Neural crest cell (in vitro differentiated cells): ENCODE measurements at regions not wholly inside any gene's neighbourhood (a gene's known extent, or its start where the extent isn't known, plus 50 kb on each side); places are given as distances from the start of the nearest gene placed in this dataset.

Experiments used
- DNase-seq: peaks from one replicate; pipeline ENCODE4 v3.0.0; 2021; ENCODE audit warnings: low read depth, mixed read lengths, low spot score
- H3K27ac Mint-ChIP-seq: one replicate; pipeline ENCODE4 v1.8.0; 2021; ENCODE audit warnings: mild to moderate bottlenecking, mixed read lengths; ENCODE audit not compliant: unreplicated experiment
- H3K27me3 Mint-ChIP-seq: 2 replicates; pipeline ENCODE4 v1.8.0; 2021; ENCODE audit warnings: low read depth, mild to moderate bottlenecking, mixed read lengths
- H3K36me3 Mint-ChIP-seq: 2 replicates; pipeline ENCODE4 v1.8.0; 2021; ENCODE audit warnings: low read depth, mild to moderate bottlenecking, mixed read lengths
- H3K4me1 Mint-ChIP-seq: 2 replicates; pipeline ENCODE4 v1.8.0; 2021; ENCODE audit warnings: mixed read lengths
- H3K4me3 Mint-ChIP-seq: one replicate; pipeline ENCODE4 v1.8.0; 2021; ENCODE audit warnings: mild to moderate bottlenecking, mixed read lengths
- H3K9me3 Mint-ChIP-seq: 2 replicates; pipeline ENCODE4 v1.8.0; 2021; ENCODE audit warnings: mixed read lengths
- CTCF ChIP-seq: fragments of 200-600 bp; sonication (generic); conservative IDR thresholded peaks from 2 replicates; pipeline ENCODE4 v1.5.0; 2021; ENCODE audit warnings: antibody characterized with exemption, mild to moderate bottlenecking

DNA sequence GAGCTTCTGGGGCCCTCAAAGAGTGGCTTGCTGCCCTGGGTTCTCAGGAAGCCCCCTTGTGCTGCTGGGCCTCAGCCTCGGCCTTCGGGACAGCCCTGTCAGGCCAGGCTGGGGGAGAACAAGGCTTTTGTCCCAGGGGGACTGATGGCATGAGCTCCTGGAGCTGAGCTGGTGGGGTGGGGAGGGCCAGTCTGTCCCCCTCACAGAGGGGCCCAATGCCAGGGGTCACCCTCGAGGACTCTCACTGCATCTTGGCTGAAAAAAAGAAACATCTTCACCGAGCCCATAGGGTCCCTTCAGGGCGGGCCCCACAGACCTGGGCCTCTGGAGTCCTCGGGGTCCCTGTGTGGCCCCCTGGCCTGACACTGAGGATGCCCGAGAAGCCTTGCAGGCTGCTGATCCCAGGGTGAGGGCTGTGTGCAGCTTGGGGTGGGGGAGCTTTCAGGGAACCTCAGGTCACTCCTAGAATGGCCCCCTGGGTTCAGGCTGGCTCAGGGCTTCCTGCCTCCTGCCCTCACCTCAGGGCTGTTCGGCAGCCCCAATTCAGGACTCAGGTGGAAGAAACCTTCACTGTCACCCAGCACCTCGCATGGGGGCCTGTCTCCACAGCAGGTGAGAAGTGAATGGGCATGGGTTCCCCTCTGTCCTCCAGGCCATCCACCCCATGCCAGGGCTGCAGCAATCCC, 90.5 kb downstream of the TNFRSF13B start:
- TF ChIP-seq CTCF, result no peak
- Mint-ChIP-seq H3K4me3 (no peak overlapping the region), H3K4me1 (no peaks in the 10 kb centered on the region), H3K9me3 (peaks cover 5% of the 10 kb centered on the region), H3K36me3 (no peaks in the 10 kb centered on the region), H3K27me3 (no peaks in the 10 kb centered on the region), H3K27ac (no peak overlapping the region)
- no peak for DNase-seq

DNA sequence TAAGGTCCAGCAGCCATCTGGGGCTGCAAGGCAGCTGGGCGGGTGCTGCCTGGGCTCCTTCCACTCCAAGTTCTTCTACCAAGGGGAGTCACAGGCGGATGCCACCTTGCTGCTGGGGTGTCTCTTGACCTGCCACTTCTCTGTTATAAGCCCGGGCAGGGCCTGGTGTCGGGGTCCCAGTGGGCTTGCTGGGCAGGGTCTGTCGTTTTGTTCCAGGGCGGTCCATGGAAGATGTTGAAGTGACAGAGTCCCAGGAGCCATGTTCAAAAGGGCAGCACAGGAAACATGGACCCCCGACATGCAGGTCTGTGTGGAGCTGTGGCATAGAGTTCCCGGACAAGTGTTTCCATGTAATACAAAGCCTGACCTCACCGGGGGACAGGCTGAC, 91.1 kb downstream of the TNFRSF13B start:
- Mint-ChIP-seq H3K36me3 (no peaks in the 10 kb centered on the region), H3K4me1 (no peaks in the 10 kb centered on the region), H3K27ac (no peak overlapping the region), H3K4me3 (no peak overlapping the region), H3K27me3 (no peaks in the 10 kb centered on the region), H3K9me3 (peaks cover 5% of the 10 kb centered on the region)
- DNase-seq, result no peak
- no peak for TF ChIP-seq CTCF

DNA sequence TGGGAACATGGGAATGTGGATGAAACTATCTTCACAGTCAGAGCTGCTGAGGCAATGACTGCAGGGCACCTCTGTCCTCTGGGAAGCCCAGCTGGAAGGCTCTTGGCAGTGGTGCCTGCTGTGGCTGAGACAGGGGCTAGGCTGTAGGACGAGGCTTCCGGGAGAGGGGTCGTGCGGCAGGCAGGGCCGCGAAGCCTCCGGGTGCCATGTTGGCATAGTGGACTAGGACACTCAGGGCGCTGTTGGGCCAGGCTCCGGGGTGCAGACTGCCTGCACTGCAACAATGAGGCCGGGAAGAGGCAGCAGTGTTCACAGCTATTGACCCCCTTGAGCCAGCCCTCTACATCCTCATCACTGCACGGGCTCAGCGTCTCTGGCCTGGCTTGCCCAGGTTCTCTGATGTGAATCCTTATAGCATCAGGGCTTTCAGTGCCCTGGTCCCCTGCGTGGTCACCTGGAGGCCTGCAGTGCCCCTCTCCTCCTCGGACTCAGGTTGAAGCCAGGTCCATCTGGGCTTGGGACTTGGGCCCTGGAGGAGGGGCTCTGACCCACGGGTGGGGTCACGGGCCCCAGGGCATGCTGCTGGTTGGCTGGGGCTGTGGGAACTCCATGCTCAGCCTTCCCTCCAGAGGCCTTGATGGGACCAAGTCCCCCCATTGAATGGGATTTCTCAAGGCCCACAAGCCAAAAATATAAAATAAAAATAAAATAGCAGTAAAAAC, 91.6 kb downstream of the TNFRSF13B start:
- TF ChIP-seq CTCF, result no peak
- Mint-ChIP-seq H3K9me3 (peaks cover 5% of the 10 kb centered on the region), H3K4me1 (no peaks in the 10 kb centered on the region), H3K4me3 (no peak overlapping the region), H3K27me3 (no peaks in the 10 kb centered on the region), H3K27ac (no peak overlapping the region), H3K36me3 (no peaks in the 10 kb centered on the region)
- no peak for DNase-seq

- no peak overlapping the region for H3K27ac Mint-ChIP-seq
- H3K36me3 Mint-ChIP-seq, result no peaks in the 10 kb centered on the region
- no peak for TF ChIP-seq CTCF
- no peaks in the 10 kb centered on the region for H3K27me3 Mint-ChIP-seq
- H3K4me1 Mint-ChIP-seq, result no peaks in the 10 kb centered on the region
- peaks cover 5% of the 10 kb centered on the region for H3K9me3 Mint-ChIP-seq
- no peak overlapping the region for H3K4me3 Mint-ChIP-seq
- DNase-seq, result no peak
These were observed 92.2 kb downstream of the TNFRSF13B start for GRCh38 chr17:16879686-16880085.

GRCh38 chr17:16878606-16879005, 93.3 kb downstream of the TNFRSF13B start:
- no peaks in the 10 kb centered on the region for H3K27me3 Mint-ChIP-seq
- no peak overlapping the region for H3K4me3 Mint-ChIP-seq
- H3K9me3 Mint-ChIP-seq, result peaks cover 5% of the 10 kb centered on the region
- H3K4me1 Mint-ChIP-seq, result no peaks in the 10 kb centered on the region
- no peak overlapping the region for H3K27ac Mint-ChIP-seq
- DNase-seq, result no peak
- no peaks in the 10 kb centered on the region for H3K36me3 Mint-ChIP-seq
- no peak for TF ChIP-seq CTCF
